K562 (cell line): ENCODE measurements at regions not wholly inside any gene's neighbourhood (a gene's known extent, or its start where the extent isn't known, plus 50 kb on each side); places are given as distances from the start of the nearest gene placed in this dataset.

Experiments used
- HMGN3 ChIP-seq: IDR thresholded peaks from 2 replicates; pipeline ENCODE4 v1.6.1; 2011; ENCODE audit warnings: borderline replicate concordance, low read depth, mild to moderate bottlenecking, mixed read lengths, low read length; ENCODE audit not compliant: insufficient read length; ENCODE audit errors: extremely low read depth
- POLR2A ChIP-seq: fragments of 450-650 bp; conservative IDR thresholded peaks from 2 replicates; pipeline ENCODE4 v1.6.1; 2016
- TCF7L2 ChIP-seq: fragments of 150-350 bp; IDR thresholded peaks from 2 replicates; pipeline ENCODE4 v1.6.1; 2016; ENCODE audit warnings: low read depth, mild to moderate bottlenecking, low read length, moderate library complexity
- TF ChIP-seq, protein P1 (sequence below), 3 experiments: IDR thresholded peaks in 2 of 3; conservative IDR thresholded peaks in 1 of 3; 2 replicates each; pipeline ENCODE4 v1.5.1; 2011 to 2012; ENCODE audit warnings: low read length in 3 of 3, mild to moderate bottlenecking in 3 of 3, control low read depth in 2 of 3, improper control_type of control experiment in 1 of 3, inconsistent platforms in 1 of 3, low read depth in 1 of 3, mixed read lengths in 1 of 3, moderate library complexity in 1 of 3; ENCODE audit not compliant: insufficient read depth in 2 of 3

DNA sequence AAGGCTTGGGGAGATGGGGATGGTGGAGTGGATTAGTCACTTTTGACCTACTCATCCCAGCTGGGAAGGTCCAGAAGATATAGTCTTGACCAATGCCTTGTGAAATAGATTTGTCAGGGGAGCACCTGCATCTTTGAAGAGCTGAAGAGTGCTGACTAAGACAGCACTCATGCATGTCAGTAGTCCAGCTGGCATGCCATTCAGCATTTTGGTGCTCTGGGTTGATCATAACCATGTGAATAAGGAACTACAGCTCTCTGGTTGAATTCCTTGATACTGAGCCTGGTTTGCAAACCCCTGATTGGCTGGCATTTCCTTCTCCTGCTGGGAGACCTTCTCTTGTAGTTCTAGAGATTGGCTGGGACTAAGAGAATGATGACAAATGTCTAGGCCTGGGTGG, 106.8 kb upstream of the ALX4 start:
- TF ChIP-seq POLR2A (no peak), TCF7L2 (no peak), HMGN3 (no peak)
- TF ChIP-seq, protein P1, sequence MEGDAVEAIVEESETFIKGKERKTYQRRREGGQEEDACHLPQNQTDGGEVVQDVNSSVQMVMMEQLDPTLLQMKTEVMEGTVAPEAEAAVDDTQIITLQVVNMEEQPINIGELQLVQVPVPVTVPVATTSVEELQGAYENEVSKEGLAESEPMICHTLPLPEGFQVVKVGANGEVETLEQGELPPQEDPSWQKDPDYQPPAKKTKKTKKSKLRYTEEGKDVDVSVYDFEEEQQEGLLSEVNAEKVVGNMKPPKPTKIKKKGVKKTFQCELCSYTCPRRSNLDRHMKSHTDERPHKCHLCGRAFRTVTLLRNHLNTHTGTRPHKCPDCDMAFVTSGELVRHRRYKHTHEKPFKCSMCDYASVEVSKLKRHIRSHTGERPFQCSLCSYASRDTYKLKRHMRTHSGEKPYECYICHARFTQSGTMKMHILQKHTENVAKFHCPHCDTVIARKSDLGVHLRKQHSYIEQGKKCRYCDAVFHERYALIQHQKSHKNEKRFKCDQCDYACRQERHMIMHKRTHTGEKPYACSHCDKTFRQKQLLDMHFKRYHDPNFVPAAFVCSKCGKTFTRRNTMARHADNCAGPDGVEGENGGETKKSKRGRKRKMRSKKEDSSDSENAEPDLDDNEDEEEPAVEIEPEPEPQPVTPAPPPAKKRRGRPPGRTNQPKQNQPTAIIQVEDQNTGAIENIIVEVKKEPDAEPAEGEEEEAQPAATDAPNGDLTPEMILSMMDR (IDR thresholded peaks at IDR 0.05 in 2 of 3, conservative IDR thresholded peaks at IDR 0.05 in 1 of 3; ENCODE audit: insufficient read depth in 2 of 3, low read depth in 1 of 3, low read length in 3 of 3): no peak
